ENCODE measurements at regions not wholly inside any gene's neighbourhood (a gene's known extent, or its start where the extent isn't known, plus 50 kb on each side); places are given as distances from the start of the nearest gene placed in this dataset.

DNA sequence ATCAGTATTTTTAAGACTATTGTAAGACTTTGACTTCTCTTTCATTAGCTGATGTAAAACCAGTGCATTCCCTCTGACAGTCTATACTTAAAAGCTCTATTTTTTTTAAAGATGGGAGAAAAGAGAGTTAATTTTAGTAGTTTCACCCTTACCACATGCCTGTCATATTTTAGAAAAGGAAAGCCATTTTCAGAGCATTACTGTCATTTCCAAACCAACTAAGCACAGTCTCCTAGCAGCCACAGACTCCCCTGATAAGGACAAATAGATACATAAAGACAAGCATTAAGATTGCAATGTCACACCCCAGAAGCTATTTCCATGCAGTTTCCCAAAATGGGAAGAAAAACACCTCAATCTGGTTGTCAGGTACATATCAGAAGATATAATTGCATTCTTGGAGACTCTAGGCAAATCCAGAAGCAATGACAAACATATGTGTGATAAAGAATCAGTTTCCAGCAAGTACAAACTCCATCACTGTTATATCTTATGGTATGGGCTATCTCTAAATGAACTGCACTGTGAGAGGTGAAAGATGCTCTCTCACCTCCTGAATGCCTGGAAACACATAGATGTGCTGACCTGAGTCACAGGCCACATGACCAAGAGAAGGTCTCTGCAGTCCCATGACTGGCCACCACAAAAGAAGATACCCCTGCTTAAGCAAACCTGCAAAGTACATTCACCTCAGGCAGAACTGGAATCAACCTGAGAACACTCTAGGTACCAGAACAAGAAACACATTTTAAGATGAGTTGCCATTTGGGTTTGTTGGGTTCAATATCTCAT, 303.3 kb downstream of the POU4F1 start:
- Histone ChIP-seq H3K9ac (ENCODE audit: low read depth, low read length, poor library complexity) (no peak overlapping the region), H3K27ac (replicated peaks; ENCODE audit: low read length) (no peak overlapping the region), H3K4me2 (ENCODE audit: insufficient read depth, low read length, poor library complexity, severe bottlenecking) (no peak overlapping the region), H3K36me3 (replicated peaks in 1 of 2; ENCODE audit: control insufficient read depth in 2 of 2, insufficient read depth in 2 of 2, low read length in 2 of 2) (no peaks in the 10 kb centered on the region), H3K27me3 (ENCODE audit: control insufficient read depth in 3 of 3, insufficient read depth in 3 of 3, low read depth in 1 of 3, low read length in 3 of 3) (no peaks in the 10 kb centered on the region), H2AFZ (ENCODE audit: low read length) (no peak overlapping the region), H2AK5ac (ENCODE audit: low read depth, low read length) (no peak overlapping the region), H3K79me1 (ENCODE audit: low read depth, low read length) (no peaks in the 10 kb centered on the region), H3K4ac (ENCODE audit: low read length) (no peak overlapping the region), H2BK12ac (ENCODE audit: low read length) (no peak overlapping the region), H3K4me1 (ENCODE audit: control insufficient read depth in 2 of 2, insufficient read depth in 1 of 2, low read depth in 1 of 2, low read length in 2 of 2) (no peaks in the 10 kb centered on the region), H3K4me3 (ENCODE audit: low read length in 2 of 2) (no peak overlapping the region), H2BK120ac (ENCODE audit: low read depth, low read length) (no peak overlapping the region), H4K8ac (ENCODE audit: low read depth, low read length) (no peak overlapping the region), H3K14ac (ENCODE audit: low read length) (no peak overlapping the region), H3K23ac (ENCODE audit: low read depth, low read length, poor library complexity) (no peak overlapping the region), H2BK15ac (ENCODE audit: low read length) (no peak overlapping the region), H3K9me3 (replicated peaks in 1 of 2; ENCODE audit: control insufficient read depth in 2 of 2, insufficient read depth in 1 of 2, low read depth in 1 of 2, low read length in 2 of 2) (no peaks in the 10 kb centered on the region), H2BK5ac (ENCODE audit: low read length) (no peak overlapping the region), H4K91ac (ENCODE audit: low read depth, low read length, poor library complexity) (no peak overlapping the region), H3K18ac (ENCODE audit: low read length) (no peak overlapping the region)
- no peak for DNase-seq (ENCODE audit: low spot score)

DNA sequence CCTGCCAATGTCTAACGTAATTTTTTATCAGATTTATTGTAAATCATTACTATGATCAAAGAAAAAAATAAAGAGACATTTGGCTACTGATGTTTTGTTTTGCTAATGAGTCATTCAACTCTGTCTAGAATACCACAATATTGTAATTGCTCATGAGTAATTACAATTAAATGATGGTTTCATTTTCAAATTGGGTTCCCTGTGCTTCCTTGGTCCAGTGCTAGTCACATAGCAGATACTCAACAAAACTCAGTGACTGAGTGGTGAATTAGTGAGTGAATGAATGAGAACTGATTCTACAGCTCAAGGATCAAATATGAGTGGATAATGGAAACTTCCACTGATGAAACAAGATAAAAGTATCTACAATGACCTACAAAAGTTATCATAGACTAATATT, 304.7 kb downstream of the POU4F1 start:
- Histone ChIP-seq H3K36me3 (replicated peaks in 1 of 2; ENCODE audit: control insufficient read depth in 2 of 2, insufficient read depth in 2 of 2, low read length in 2 of 2) (no peaks in the 10 kb centered on the region), H2BK5ac (ENCODE audit: low read length) (no peak overlapping the region), H2BK15ac (ENCODE audit: low read length) (no peak overlapping the region), H3K4me2 (ENCODE audit: insufficient read depth, low read length, poor library complexity, severe bottlenecking) (no peak overlapping the region), H3K27ac (replicated peaks; ENCODE audit: low read length) (no peak overlapping the region), H2BK120ac (ENCODE audit: low read depth, low read length) (no peak overlapping the region), H4K91ac (ENCODE audit: low read depth, low read length, poor library complexity) (no peak overlapping the region), H3K4ac (ENCODE audit: low read length) (no peak overlapping the region), H2BK12ac (ENCODE audit: low read length) (no peak overlapping the region), H3K9ac (ENCODE audit: low read depth, low read length, poor library complexity) (no peak overlapping the region), H3K79me1 (ENCODE audit: low read depth, low read length) (no peaks in the 10 kb centered on the region), H3K4me3 (ENCODE audit: low read length in 2 of 2) (no peak overlapping the region), H4K8ac (ENCODE audit: low read depth, low read length) (no peak overlapping the region), H3K27me3 (ENCODE audit: control insufficient read depth in 3 of 3, insufficient read depth in 3 of 3, low read depth in 1 of 3, low read length in 3 of 3) (no peaks in the 10 kb centered on the region), H3K14ac (ENCODE audit: low read length) (no peak overlapping the region), H3K4me1 (ENCODE audit: control insufficient read depth in 2 of 2, insufficient read depth in 1 of 2, low read depth in 1 of 2, low read length in 2 of 2) (no peaks in the 10 kb centered on the region), H2AFZ (ENCODE audit: low read length) (no peak overlapping the region), H3K23ac (ENCODE audit: low read depth, low read length, poor library complexity) (no peak overlapping the region), H3K9me3 (replicated peaks in 1 of 2; ENCODE audit: control insufficient read depth in 2 of 2, insufficient read depth in 1 of 2, low read depth in 1 of 2, low read length in 2 of 2) (no peaks in the 10 kb centered on the region), H2AK5ac (ENCODE audit: low read depth, low read length) (no peak overlapping the region), H3K18ac (ENCODE audit: low read length) (no peak overlapping the region)
- no CpG with 5 or more reads among the region's 1 CpG for WGBS, 2 donors (ENCODE audit: extremely low coverage in 2 of 2, insufficient read length in 2 of 2, insufficient replicate concordance in 1 of 2)
- DNase-seq (ENCODE audit: low spot score): no peak

DNA sequence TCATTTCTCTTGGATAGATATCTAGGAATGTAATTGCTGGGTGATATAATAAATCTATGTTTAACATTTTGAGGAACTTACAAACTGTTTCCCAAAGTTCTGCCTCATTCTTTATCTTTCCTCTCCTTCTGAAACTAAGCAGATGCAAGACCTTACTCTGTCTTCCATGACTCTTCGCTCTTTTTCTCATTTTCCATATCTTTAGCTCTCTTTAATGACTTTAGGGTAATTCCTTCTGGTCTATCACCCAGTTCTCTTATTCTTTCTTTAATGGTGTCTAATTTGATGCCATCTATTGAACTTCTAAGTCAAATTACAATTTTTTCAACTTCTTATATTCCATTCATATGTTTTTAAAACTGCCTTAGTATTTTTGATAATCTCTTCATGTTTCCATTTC, 316.6 kb downstream of the POU4F1 start:
- H3K18ac ChIP-seq (ENCODE audit: low read length): no peak overlapping the region
- no peaks in the 10 kb centered on the region for H3K36me3 ChIP-seq (replicated peaks in 1 of 2; ENCODE audit: control insufficient read depth in 2 of 2, insufficient read depth in 2 of 2, low read length in 2 of 2)
- H4K8ac ChIP-seq (ENCODE audit: low read depth, low read length): no peak overlapping the region
- no peak overlapping the region for H2AFZ ChIP-seq (ENCODE audit: low read length)
- no peak overlapping the region for H3K23ac ChIP-seq (ENCODE audit: low read depth, low read length, poor library complexity)
- H2BK12ac ChIP-seq (ENCODE audit: low read length): no peak overlapping the region
- H3K9ac ChIP-seq (ENCODE audit: low read depth, low read length, poor library complexity): no peak overlapping the region
- no peak overlapping the region for H3K4me3 ChIP-seq (ENCODE audit: low read length in 2 of 2)
- DNase-seq (ENCODE audit: low spot score): no peak
- H3K27ac ChIP-seq (replicated peaks; ENCODE audit: low read length): no peak overlapping the region
- H2BK15ac ChIP-seq (ENCODE audit: low read length): no peak overlapping the region
- no peak overlapping the region for H2AK5ac ChIP-seq (ENCODE audit: low read depth, low read length)
- no peaks in the 10 kb centered on the region for H3K4me1 ChIP-seq (ENCODE audit: control insufficient read depth in 2 of 2, insufficient read depth in 1 of 2, low read depth in 1 of 2, low read length in 2 of 2)
- no peaks in the 10 kb centered on the region for H3K27me3 ChIP-seq (ENCODE audit: control insufficient read depth in 3 of 3, insufficient read depth in 3 of 3, low read depth in 1 of 3, low read length in 3 of 3)
- H2BK5ac ChIP-seq (ENCODE audit: low read length): no peak overlapping the region
- H3K14ac ChIP-seq (ENCODE audit: low read length): no peak overlapping the region
- H3K79me1 ChIP-seq (ENCODE audit: low read depth, low read length): no peaks in the 10 kb centered on the region
- no peak overlapping the region for H4K91ac ChIP-seq (ENCODE audit: low read depth, low read length, poor library complexity)
- whole genome bisulfite sequencing, 2 donors (ENCODE audit: extremely low coverage in 2 of 2, insufficient read length in 2 of 2, insufficient replicate concordance in 1 of 2): no CpG with 5 or more reads among the region's 1 CpG
- H2BK120ac ChIP-seq (ENCODE audit: low read depth, low read length): no peak overlapping the region
- H3K4ac ChIP-seq (ENCODE audit: low read length): no peak overlapping the region
- H3K4me2 ChIP-seq (ENCODE audit: insufficient read depth, low read length, poor library complexity, severe bottlenecking): no peak overlapping the region
- peaks cover 0 to 5% of the 10 kb centered on the region in 2 donors for H3K9me3 ChIP-seq (replicated peaks in 1 of 2; ENCODE audit: control insufficient read depth in 2 of 2, insufficient read depth in 1 of 2, low read depth in 1 of 2, low read length in 2 of 2)

DNA sequence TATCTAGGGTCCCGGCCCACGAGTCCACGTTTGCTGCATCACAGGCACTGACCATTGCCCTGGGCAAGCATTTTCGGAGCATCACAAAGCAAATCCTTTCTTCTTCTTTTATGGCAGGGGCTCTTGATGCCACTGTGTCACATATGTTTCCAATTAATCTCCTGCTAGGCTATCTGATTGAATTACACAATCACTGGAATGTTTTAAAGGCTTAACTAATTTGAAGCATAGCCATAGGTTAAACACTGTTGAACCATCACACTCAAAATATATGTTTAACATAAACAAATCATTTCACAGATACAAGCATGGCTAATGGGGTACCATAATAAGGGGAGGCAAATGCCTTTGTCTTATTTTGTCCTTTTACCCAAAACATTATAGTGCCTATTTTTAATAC, 338.3 kb downstream of the POU4F1 start:
- H3K27ac ChIP-seq (replicated peaks; ENCODE audit: low read length): no peak overlapping the region
- H3K23ac ChIP-seq (ENCODE audit: low read depth, low read length, poor library complexity): no peak overlapping the region
- H3K4ac ChIP-seq (ENCODE audit: low read length): no peak overlapping the region
- H3K36me3 ChIP-seq (replicated peaks in 1 of 2; ENCODE audit: control insufficient read depth in 2 of 2, insufficient read depth in 2 of 2, low read length in 2 of 2): no peaks in the 10 kb centered on the region
- H4K91ac ChIP-seq (ENCODE audit: low read depth, low read length, poor library complexity): no peak overlapping the region
- H3K4me1 ChIP-seq (ENCODE audit: control insufficient read depth in 2 of 2, insufficient read depth in 1 of 2, low read depth in 1 of 2, low read length in 2 of 2): no peaks in the 10 kb centered on the region
- H3K4me2 ChIP-seq (ENCODE audit: insufficient read depth, low read length, poor library complexity, severe bottlenecking): no peak overlapping the region
- no peaks in the 10 kb centered on the region for H3K79me1 ChIP-seq (ENCODE audit: low read depth, low read length)
- no peak for DNase-seq (ENCODE audit: low spot score)
- no peak overlapping the region for H2BK12ac ChIP-seq (ENCODE audit: low read length)
- no peak overlapping the region for H3K14ac ChIP-seq (ENCODE audit: low read length)
- no peaks in the 10 kb centered on the region for H3K9me3 ChIP-seq (replicated peaks in 1 of 2; ENCODE audit: control insufficient read depth in 2 of 2, insufficient read depth in 1 of 2, low read depth in 1 of 2, low read length in 2 of 2)
- H2BK15ac ChIP-seq (ENCODE audit: low read length): no peak overlapping the region
- H3K4me3 ChIP-seq (ENCODE audit: low read length in 2 of 2): no peak overlapping the region
- no peak overlapping the region for H3K18ac ChIP-seq (ENCODE audit: low read length)
- H2BK120ac ChIP-seq (ENCODE audit: low read depth, low read length): no peak overlapping the region
- H2AK5ac ChIP-seq (ENCODE audit: low read depth, low read length): no peak overlapping the region
- H2AFZ ChIP-seq (ENCODE audit: low read length): no peak overlapping the region
- no peak overlapping the region for H2BK5ac ChIP-seq (ENCODE audit: low read length)
- no CpG with 5 or more reads among the region's 4 CpGs for WGBS, 2 donors (ENCODE audit: extremely low coverage in 2 of 2, insufficient read length in 2 of 2, insufficient replicate concordance in 1 of 2)
- no peak overlapping the region for H4K8ac ChIP-seq (ENCODE audit: low read depth, low read length)
- H3K9ac ChIP-seq (ENCODE audit: low read depth, low read length, poor library complexity): no peak overlapping the region
- H3K27me3 ChIP-seq (ENCODE audit: control insufficient read depth in 3 of 3, insufficient read depth in 3 of 3, low read depth in 1 of 3, low read length in 3 of 3): peaks cover 0 to 4% (median 0%) of the 10 kb centered on the region in 3 experiments
